ENCODE measurements at regions not wholly inside any gene's neighbourhood (a gene's known extent, or its start where the extent isn't known, plus 50 kb on each side); places are given as distances from the start of the nearest gene placed in this dataset.

GRCh38 chr12:125674554-125675338 lies 609.5 kb downstream of the AACS start:
- no peak for DNase-seq (ENCODE audit: low read depth)

DNA sequence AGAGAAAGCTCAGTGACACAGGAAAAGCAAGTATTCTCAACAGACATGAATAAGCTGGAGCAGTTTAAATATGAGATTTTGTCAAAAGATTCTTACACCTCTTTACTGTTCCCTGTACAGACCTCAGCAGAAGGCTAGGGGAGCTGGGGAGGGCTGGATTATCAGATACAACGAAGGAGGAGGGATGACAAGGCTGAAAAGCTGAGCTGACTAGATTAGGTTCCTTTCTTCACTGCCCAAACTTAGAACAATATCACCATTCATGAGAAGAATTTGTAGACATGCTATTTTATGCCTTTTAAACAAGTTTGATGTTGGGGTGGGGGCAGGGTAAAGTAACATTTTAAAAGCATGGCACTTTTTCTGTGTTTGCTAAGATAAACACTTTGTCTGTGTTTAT lies 611.1 kb downstream of the AACS start:
- no peak for DNase-seq (ENCODE audit: low read depth)

- DNase-seq (ENCODE audit: low read depth) = no peak
Observed at GRCh38 chr12:125677829-125678228, 612.6 kb downstream of the AACS start.

DNA sequence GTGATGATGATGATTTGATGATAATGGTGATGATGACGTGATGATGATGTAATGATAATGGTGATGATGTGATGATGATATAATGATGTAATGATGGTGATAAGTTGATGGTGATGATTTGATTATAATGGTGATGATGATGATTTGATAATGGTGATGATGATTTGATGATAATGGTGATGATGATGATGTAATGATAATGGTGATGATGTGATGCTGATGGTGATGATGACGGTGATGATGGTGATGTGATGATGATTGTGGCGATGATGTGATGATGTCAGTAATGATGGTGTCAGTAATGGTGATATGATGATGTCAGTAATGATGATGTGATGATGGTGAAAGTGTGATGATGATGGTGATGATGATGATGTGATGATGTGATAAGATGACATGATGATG lies 613.4 kb downstream of the AACS start:
- no peak for DNase-seq (ENCODE audit: low read depth)

GRCh38 chr12:125683748-125684381 lies 618.6 kb downstream of the AACS start:
- DNase-seq (ENCODE audit: low read depth) = no peak

DNA sequence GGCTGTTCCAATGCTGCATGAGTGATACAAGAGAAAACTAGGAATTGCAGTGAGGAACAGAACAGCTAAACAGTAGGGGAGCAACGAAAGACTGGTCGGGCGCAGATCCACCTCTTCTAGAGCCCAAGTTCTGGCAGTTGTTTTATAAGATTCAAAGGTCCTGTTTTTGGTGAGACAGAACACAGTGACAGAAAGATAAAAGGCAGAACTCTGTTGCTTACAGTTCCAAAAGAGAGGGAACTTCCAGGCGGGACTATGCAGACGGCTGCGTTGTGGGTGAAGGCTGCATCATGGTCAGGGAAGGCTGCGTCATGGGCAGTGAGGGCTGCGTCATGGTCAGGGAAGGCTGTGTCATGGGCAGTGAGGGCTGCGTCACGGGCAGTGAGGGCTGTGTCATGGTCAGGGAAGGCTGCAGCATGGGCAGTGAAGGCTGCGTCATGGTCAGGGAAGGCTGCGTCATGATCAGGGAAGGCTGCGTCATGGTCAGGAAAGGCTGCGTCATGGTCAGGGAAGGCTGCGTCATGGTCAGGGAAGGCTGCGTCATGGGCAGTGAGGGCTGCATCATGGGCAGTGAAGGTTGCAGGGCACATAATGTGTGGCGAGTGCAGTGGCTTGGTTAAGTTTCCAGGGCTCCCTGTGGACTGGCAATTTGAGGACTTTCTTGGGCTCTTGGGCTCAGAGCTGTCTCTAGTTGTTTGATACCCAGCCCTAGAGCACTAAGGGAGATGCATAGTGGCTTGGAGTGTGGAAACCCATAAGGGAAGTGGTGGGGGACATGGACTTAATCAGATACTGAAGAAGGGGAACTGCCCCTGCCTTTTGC lies 619.9 kb downstream of the AACS start:
- DNase-seq (ENCODE audit: low read depth) = no peak

DNA sequence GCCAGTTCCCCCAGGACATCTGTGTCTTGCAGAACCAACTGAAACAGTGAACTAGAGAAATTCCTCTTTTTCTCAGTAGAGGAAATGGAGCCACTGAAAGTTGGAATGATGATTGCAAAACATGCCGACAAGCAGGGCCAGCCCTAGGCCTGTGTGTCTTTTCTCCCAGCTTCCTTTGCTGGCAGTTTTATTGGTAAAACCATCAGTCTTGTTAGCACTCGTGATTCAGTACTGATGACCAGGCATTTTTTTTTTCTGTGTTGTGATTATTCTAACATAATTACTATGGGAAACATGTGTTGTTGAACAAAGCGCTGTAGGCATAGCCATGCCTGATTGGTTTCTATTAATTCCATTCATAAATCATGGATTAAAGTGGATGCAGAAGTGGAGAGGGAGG lies 620.7 kb downstream of the AACS start:
- no peak for DNase-seq (ENCODE audit: low read depth)

DNA sequence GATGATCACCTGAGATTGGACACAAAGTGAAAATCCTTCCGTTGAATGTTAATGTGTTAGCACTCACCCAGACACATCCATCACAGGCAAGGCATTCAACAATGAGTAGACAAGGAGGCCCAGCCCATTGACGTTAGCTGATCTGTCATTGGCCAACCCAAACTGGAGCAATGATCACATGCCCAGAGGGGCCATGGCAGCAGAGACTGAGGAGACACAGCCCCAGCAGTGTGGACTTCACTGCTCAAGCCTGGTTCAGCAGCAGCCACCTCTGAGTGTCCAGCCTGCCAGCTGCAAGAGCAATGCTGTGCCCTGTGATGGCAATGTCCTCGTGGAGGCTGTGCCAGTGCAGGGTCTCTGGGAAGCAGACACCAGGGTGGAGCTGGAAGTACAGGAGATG lies 622.2 kb downstream of the AACS start:
- DNase-seq (ENCODE audit: low read depth) = no peak

- DNase-seq (ENCODE audit: low read depth) = no peak
Observed at GRCh38 chr12:125687820-125688219, 622.6 kb downstream of the AACS start.

DNA sequence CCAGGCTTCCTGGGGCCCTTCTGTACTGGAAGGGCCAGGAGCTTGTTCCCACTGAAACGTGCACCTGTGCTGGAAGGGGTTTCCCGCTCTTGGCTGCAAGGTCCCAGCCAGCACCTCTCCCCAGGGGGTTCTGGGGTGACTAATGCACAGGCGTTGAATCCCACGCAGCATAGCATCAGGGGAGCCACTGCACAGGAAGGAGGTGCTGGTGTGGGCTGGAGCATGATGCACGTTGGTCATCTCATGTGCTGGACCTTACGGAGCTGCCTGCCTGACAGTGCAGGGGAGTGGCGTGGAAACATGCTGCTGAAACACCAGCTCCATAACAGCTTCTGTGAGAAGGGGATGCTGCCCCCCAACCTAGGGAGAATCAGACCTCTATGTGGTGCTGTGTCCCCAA lies 623.0 kb downstream of the AACS start:
- no peak for DNase-seq (ENCODE audit: low read depth)

DNA sequence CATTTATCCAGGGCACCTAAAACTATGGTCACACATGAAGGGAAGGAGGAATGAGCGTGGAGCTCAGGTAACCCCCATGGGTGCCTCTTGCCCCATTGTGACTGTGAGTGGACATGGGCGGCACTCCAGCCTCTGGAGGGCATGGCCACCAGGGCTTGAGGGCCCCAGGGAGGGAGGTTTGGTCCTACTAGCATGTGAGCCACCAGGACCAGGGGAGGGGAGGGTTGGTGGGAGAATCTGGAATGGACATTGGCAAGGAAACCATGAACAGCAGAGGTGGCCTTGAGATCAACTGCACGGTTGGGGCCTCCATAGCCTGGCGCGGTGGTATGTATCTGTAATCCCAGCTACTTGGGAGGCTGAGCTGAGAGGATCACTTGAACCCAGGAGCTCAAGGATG lies 623.6 kb downstream of the AACS start:
- DNase-seq (ENCODE audit: low read depth) = no peak

GRCh38 chr12:125689576-125690410 lies 624.6 kb downstream of the AACS start:
- no peak for DNase-seq (ENCODE audit: low read depth)

DNA sequence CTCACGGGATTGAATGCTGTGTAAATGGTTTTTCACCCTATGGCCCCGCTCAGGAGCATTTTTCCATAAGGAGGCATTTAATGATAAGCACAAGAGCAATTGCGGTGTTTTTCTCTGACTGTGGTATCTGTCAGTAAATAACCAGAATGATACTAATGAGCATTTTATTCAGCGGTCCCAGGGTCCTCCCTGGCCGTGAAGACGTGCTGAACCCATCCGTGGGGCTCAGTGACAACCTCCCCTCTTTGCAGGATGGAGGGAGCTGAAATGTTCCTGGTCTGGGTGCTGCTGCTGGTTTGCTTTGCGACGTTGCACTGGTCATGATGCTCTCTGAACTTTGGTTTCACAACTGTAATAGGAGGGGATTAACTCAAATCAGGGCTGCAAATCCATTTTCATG lies 625.6 kb downstream of the AACS start:
- no peak for DNase-seq (ENCODE audit: low read depth)

DNA sequence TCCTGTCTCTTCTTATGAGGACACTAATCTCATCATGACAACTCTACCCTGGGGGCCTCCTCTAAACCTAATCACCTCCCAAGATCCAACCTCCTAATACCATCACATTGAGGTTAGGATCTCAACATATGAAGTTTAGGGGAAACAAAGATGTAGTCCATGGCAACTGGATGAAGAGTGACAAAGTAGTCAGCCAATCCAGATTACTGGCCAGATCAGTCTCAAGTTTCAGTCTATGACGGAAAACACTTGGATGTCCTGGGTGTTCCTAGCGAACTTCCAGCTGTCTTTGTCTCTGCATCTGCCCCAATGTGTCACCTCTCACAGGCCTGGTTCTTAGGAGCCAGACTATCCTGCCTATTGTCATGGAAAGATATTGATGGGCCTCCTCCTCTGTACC lies 630.8 kb downstream of the AACS start:
- no peak for DNase-seq (ENCODE audit: low read depth)

DNA sequence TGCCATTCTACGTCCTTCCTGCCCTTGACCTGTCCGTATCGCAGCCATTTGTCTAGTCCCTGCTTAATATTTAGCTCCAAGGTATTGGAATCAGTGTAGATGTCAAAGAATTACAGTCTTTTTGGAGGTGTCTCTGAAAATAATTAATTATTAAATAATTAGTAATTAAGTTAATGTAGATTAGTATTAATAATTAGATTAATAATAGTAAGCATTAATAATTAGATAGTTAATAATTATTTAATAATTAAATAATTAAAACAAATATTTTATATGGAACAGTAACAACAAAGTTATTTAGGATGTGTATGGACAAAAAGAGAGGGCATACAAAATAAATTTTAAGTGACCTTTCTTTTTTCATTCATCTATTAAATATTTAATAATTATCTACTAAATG lies 639.6 kb downstream of the AACS start:
- no peak for DNase-seq (ENCODE audit: low read depth)

DNA sequence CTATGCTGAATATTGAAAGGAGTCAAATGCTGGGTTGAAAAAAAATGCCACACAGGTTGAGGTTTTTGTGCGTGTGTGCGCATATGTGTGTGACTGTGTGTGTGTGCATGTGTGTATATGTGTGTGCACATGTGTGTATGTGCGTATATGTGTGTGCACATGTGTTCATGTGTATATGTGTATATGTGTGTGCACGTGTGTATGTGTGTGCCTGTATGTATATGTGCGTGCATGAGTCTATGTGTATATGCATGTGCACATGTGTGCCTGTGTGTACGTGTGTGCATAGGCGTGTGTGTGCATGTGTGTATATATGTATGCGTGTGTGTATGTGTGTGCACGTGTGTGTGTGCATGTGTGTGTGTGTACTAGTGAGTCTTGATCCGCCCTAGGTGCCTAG lies 655.7 kb downstream of the AACS start:
- no peak for DNase-seq (ENCODE audit: low read depth)

- DNase-seq (ENCODE audit: low read depth) = no peak
Observed at GRCh38 chr12:125734137-125734536, 668.9 kb downstream of the AACS start.

DNA sequence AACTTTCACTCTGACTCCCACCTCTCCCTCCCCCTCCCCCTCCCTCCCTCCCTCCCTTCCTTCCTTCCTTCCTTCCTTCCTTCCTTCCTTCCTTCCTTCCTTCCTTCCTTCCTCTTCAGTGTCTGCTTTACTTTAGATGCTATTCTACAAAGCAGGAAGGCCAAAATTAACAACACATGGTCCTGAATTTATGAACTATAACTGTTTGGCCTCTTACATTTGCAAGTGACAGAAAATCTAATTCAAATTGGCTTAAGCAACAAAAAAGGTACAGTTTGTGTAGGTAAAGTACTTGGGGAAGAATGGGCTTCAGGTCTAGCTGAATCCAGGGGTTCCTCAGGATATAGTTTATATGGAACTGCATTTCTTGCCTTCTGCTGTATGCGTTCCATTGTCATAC lies 673.0 kb downstream of the AACS start:
- no peak for DNase-seq (ENCODE audit: low read depth)

- no peak for DNase-seq (ENCODE audit: low read depth)
Observed at GRCh38 chr12:125742413-125742812, 677.2 kb downstream of the AACS start.

- DNase-seq (ENCODE audit: low read depth) = no peak
Observed at GRCh38 chr12:125744201-125744600, 679.0 kb downstream of the AACS start.

DNA sequence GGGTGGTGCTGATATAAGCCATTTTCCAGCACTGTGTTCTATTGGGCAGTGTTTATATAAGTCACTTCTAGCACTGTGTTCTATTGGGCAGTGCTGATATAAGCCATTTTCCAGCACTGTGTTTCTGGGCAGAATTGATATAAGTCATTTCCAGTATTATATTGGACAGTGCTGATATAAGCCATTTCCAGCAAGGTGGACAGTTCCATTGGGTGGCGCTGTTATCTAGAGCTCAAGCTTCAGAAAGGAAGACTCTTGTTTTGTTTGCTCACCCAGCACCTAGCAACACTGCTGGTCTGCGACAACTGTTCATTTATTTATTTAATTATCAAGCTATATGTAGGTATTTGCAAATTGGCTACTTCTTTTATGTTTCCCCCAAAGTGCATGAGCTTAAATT lies 690.3 kb downstream of the AACS start:
- no peak for DNase-seq (ENCODE audit: low read depth)

- no peak for DNase-seq (ENCODE audit: low read depth)
Observed at GRCh38 chr12:125766091-125766490, 700.9 kb downstream of the AACS start.
